Neural progenitor cell (in vitro differentiated cells): ENCODE measurements at regions not wholly inside any gene's neighbourhood (a gene's known extent, or its start where the extent isn't known, plus 50 kb on each side); places are given as distances from the start of the nearest gene placed in this dataset.

Experiments
- DNase-seq: peaks from one replicate; pipeline ENCODE4 v3.0.0-alpha.2; 2016; ENCODE audit warnings: low spot score
- H2AFZ ChIP-seq: fragments of 200-600 bp; sonication (generic); replicated peaks from 2 replicates; pipeline ENCODE4 v1.6.1; 2016; ENCODE audit warnings: antibody characterized with exemption
- H3F3A ChIP-seq: fragments of 200-600 bp; sonication (generic); 2 replicates; pipeline ENCODE4 v1.6.1; 2016; ENCODE audit warnings: antibody characterized with exemption, low read depth
- H3K27ac ChIP-seq: fragments of 200-600 bp; sonication (generic); 2 replicates; pipeline ENCODE4 v1.5.1; 2016; ENCODE audit warnings: mild to moderate bottlenecking
- H3K27me3 ChIP-seq: fragments of 200-600 bp; sonication (generic); 2 replicates; pipeline ENCODE4 v1.6.1; 2016; ENCODE audit warnings: mild to moderate bottlenecking, moderate library complexity
- H3K36me3 ChIP-seq: fragments of 200-600 bp; sonication (generic); 2 replicates; pipeline ENCODE4 v1.5.1; 2016
- H3K4me1 ChIP-seq: fragments of 200-600 bp; sonication (generic); 2 replicates; pipeline ENCODE4 v1.6.1; 2016; ENCODE audit warnings: mixed run types
- H3K4me2 ChIP-seq: fragments of 200-600 bp; sonication (generic); 2 replicates; pipeline ENCODE4 v1.6.1; 2016
- H3K4me3 ChIP-seq: fragments of 200-600 bp; sonication (generic); 2 replicates; pipeline ENCODE4 v1.5.1; 2016
- H3K79me2 ChIP-seq: fragments of 200-600 bp; sonication (generic); 2 replicates; pipeline ENCODE4 v1.6.1; 2016; ENCODE audit warnings: low read depth
- H3K9ac ChIP-seq: fragments of 200-600 bp; sonication (generic); 2 replicates; pipeline ENCODE4 v1.6.1; 2016
- H3K9me3 ChIP-seq: fragments of 200-600 bp; sonication (generic); 2 replicates; pipeline ENCODE4 v1.5.1; 2016; ENCODE audit warnings: low read depth
- H4K20me1 ChIP-seq: fragments of 200-600 bp; sonication (generic); 2 replicates; pipeline ENCODE4 v1.6.1; 2016; ENCODE audit warnings: low read depth
- H3K27ac Mint-ChIP-seq: 3 replicates; pipeline ENCODE4 v1.8.0; 2021; ENCODE audit warnings: mixed read lengths
- H3K27me3 Mint-ChIP-seq: 2 replicates; pipeline ENCODE4 v1.8.0; 2022; ENCODE audit warnings: low read depth, mild to moderate bottlenecking, inconsistent platforms, moderate library complexity, mixed read lengths; ENCODE audit not compliant: insufficient read depth
- H3K36me3 Mint-ChIP-seq: 3 replicates; pipeline ENCODE4 v1.8.0; 2021; ENCODE audit warnings: mixed read lengths
- H3K4me1 Mint-ChIP-seq: 3 replicates; pipeline ENCODE4 v1.8.0; 2021; ENCODE audit warnings: mixed read lengths
- H3K4me3 Mint-ChIP-seq: 3 replicates; pipeline ENCODE4 v1.8.0; 2021; ENCODE audit warnings: mild to moderate bottlenecking, moderate library complexity, mixed read lengths
- H3K9me3 Mint-ChIP-seq: 3 replicates; pipeline ENCODE4 v1.8.0; 2020; ENCODE audit warnings: mixed read lengths
- CTCF ChIP-seq: fragments of 200-600 bp; sonication (generic); IDR thresholded peaks from 2 replicates; pipeline ENCODE4 v1.5.1; 2017; ENCODE audit warnings: antibody characterized with exemption, mild to moderate bottlenecking
- EZH2 ChIP-seq: fragments of 200-600 bp; sonication (generic); IDR thresholded peaks from 2 replicates; pipeline ENCODE4 v1.6.1; 2017; ENCODE audit warnings: antibody characterized with exemption, mild to moderate bottlenecking, moderate library complexity
- EZH2phosphoT487 ChIP-seq: fragments of 200-600 bp; sonication (generic); IDR thresholded peaks from 2 replicates; pipeline ENCODE4 v1.6.1; 2017; ENCODE audit warnings: antibody characterized with exemption

- Histone ChIP-seq H3K4me2 (peak overlapping the region; percentile 65), H2AFZ (no peak overlapping the region), H3F3A (peaks cover 17% of the 10 kb centered on the region), H3K27ac (no peak overlapping the region), H3K9ac (no peak overlapping the region), H3K9me3 (no peaks in the 10 kb centered on the region), H3K4me1 (peaks cover 34% of the 10 kb centered on the region), H3K79me2 (no peaks in the 10 kb centered on the region), H3K27me3 (no peaks in the 10 kb centered on the region), H3K36me3 (no peaks in the 10 kb centered on the region), H3K4me3 (no peak overlapping the region), H4K20me1 (peaks cover 4% of the 10 kb centered on the region)
- peak; percentile 98 for DNase-seq
- H3K27me3 Mint-ChIP-seq: peaks cover 18% of the 10 kb centered on the region
- H3K4me1 Mint-ChIP-seq: peaks cover 20% of the 10 kb centered on the region
- H3K9me3 Mint-ChIP-seq: peaks cover 4% of the 10 kb centered on the region
- peaks cover 5% of the 10 kb centered on the region for H3K36me3 Mint-ChIP-seq
- no peak for TF ChIP-seq EZH2
- peak; percentile 95 for TF ChIP-seq EZH2phosphoT487
- no peak for TF ChIP-seq CTCF
- no peak overlapping the region for H3K4me3 Mint-ChIP-seq
- H3K27ac Mint-ChIP-seq: peak overlapping the region; percentile 26
Measured at GRCh38 chr16:79723583-79724168, 123.1 kb upstream of the MAF start.

GRCh38 chr16:79721270-79721669 is 120.7 kb upstream of the MAF start:
- peaks cover 30% of the 10 kb centered on the region for H3K4me1 ChIP-seq
- peaks cover 4% of the 10 kb centered on the region for H4K20me1 ChIP-seq
- no peak overlapping the region for H3K27ac Mint-ChIP-seq
- H3F3A ChIP-seq: peaks cover 17% of the 10 kb centered on the region
- H3K79me2 ChIP-seq: no peaks in the 10 kb centered on the region
- H3K36me3 ChIP-seq: no peaks in the 10 kb centered on the region
- no peak overlapping the region for H2AFZ ChIP-seq
- no peak for DNase-seq
- H3K27me3 ChIP-seq: no peaks in the 10 kb centered on the region
- TF ChIP-seq EZH2: no peak
- no peak overlapping the region for H3K4me3 ChIP-seq
- no peak overlapping the region for H3K4me3 Mint-ChIP-seq
- peaks cover 5% of the 10 kb centered on the region for H3K36me3 Mint-ChIP-seq
- H3K4me2 ChIP-seq: no peak overlapping the region
- H3K27me3 Mint-ChIP-seq: peaks cover 18% of the 10 kb centered on the region
- H3K4me1 Mint-ChIP-seq: peaks cover 20% of the 10 kb centered on the region
- H3K9me3 Mint-ChIP-seq: peaks cover 8% of the 10 kb centered on the region
- H3K9me3 ChIP-seq: no peaks in the 10 kb centered on the region
- no peak overlapping the region for H3K9ac ChIP-seq
- H3K27ac ChIP-seq: no peak overlapping the region

GRCh38 chr16:79717333-79718137 is 117.0 kb upstream of the MAF start:
- H3K9ac ChIP-seq: no peak overlapping the region
- no peak overlapping the region for H3K4me2 ChIP-seq
- H3K79me2 ChIP-seq: no peaks in the 10 kb centered on the region
- Mint-ChIP-seq H3K4me1 (peaks cover 5% of the 10 kb centered on the region), H3K36me3 (peaks cover 5% of the 10 kb centered on the region), H3K27ac (no peak overlapping the region), H3K4me3 (no peak overlapping the region), H3K27me3 (peaks cover 15% of the 10 kb centered on the region), H3K9me3 (peaks cover 8% of the 10 kb centered on the region)
- H3K36me3 ChIP-seq: no peaks in the 10 kb centered on the region
- DNase-seq: no peak
- H2AFZ ChIP-seq: no peak overlapping the region
- TF ChIP-seq EZH2 (no peak), EZH2phosphoT487 (no peak), CTCF (no peak)
- H3K4me1 ChIP-seq: peaks cover 9% of the 10 kb centered on the region
- no peaks in the 10 kb centered on the region for H3K9me3 ChIP-seq
- no peak overlapping the region for H3K27ac ChIP-seq
- H3K27me3 ChIP-seq: no peaks in the 10 kb centered on the region
- no peaks in the 10 kb centered on the region for H3F3A ChIP-seq
- H3K4me3 ChIP-seq: no peak overlapping the region
- no peaks in the 10 kb centered on the region for H4K20me1 ChIP-seq
